Natural killer cell treated with Interleukin-12 subunit alpha and Interleukin-12 subunit beta and Interleukin-15 and Interleukin-18, amount 100 ng/mL, for 72 hours (primary cell): ENCODE measurements at regions not wholly inside any gene's neighbourhood (a gene's known extent, or its start where the extent isn't known, plus 50 kb on each side); places are given as distances from the start of the nearest gene placed in this dataset.
"Not testable (repeated sequence)": the region's sequence is repeated elsewhere in the genome, so short reads cannot be mapped to it uniquely, and the experiment has no call there.

Source experiments
- ATAC-seq, 2 donors: fragments of 150-1000 bp; cut with Tn5 transposase in 1 of 2; sonication (Bioruptor Pico), chemical (Tn5 transposase) in 1 of 2; 2 replicates each; pipeline ENCODE4 v1.10.0; 2021
- DNase-seq: peaks from one replicate; pipeline ENCODE4 v3.0.0; 2022; ENCODE audit warnings: low spot score
- H3K27ac Mint-ChIP-seq, 2 donors: 1 replicate in 1 of 2; 2 replicates in 1 of 2; pipeline ENCODE4 v1.8.0; 2022; ENCODE audit warnings: mixed read lengths in 2 of 2, mild to moderate bottlenecking in 1 of 2, moderate library complexity in 1 of 2
- H3K27me3 Mint-ChIP-seq, 2 donors: 1 replicate in 1 of 2; 2 replicates in 1 of 2; pipeline ENCODE4 v1.8.0; 2022; ENCODE audit warnings: mixed read lengths in 2 of 2
- H3K36me3 Mint-ChIP-seq: one replicate; pipeline ENCODE4 v1.8.0; 2022; ENCODE audit warnings: mixed read lengths
- H3K4me1 Mint-ChIP-seq, 2 donors: 1 replicate in 1 of 2; 2 replicates in 1 of 2; pipeline ENCODE4 v1.8.0; 2022; ENCODE audit warnings: low read depth in 2 of 2, mixed read lengths in 2 of 2, mild to moderate bottlenecking in 1 of 2
- H3K4me3 Mint-ChIP-seq: one replicate; pipeline ENCODE4 v1.8.0; 2022; ENCODE audit warnings: mixed read lengths
- H3K9me3 Mint-ChIP-seq: 2 replicates; pipeline ENCODE4 v1.8.0; 2022; ENCODE audit warnings: mixed read lengths

- Mint-ChIP-seq H3K27ac (no peak overlapping the region), H3K36me3 (no peaks in the 10 kb centered on the region), H3K4me1 (no peaks in the 10 kb centered on the region), H3K27me3 (no peaks in the 10 kb centered on the region), H3K9me3 (peaks cover 11% of the 10 kb centered on the region), H3K4me3 (no peak overlapping the region)
- DNase-seq (no peak), ATAC-seq (no peak)
Measured at GRCh38 chr9:22813529-22813928, 366.9 kb downstream of the DMRTA1 start.

GRCh38 chr9:22815246-22815645, 368.6 kb downstream of the DMRTA1 start:
- H3K9me3 Mint-ChIP-seq, result peaks cover 15% of the 10 kb centered on the region
- no peak overlapping the region for H3K27ac Mint-ChIP-seq
- no peaks in the 10 kb centered on the region for H3K4me1 Mint-ChIP-seq
- DNase-seq (no peak), ATAC-seq (no peak)
- no peak overlapping the region for H3K4me3 Mint-ChIP-seq
- H3K36me3 Mint-ChIP-seq, result no peaks in the 10 kb centered on the region
- no peaks in the 10 kb centered on the region for H3K27me3 Mint-ChIP-seq

GRCh38 chr9:22817181-22817580, 370.6 kb downstream of the DMRTA1 start:
- Mint-ChIP-seq H3K36me3 (no peaks in the 10 kb centered on the region), H3K9me3 (peaks cover 22% of the 10 kb centered on the region), H3K4me1 (no peaks in the 10 kb centered on the region), H3K27me3 (no peaks in the 10 kb centered on the region), H3K4me3 (no peak overlapping the region), H3K27ac (no peak overlapping the region)
- ATAC-seq, result no peak
- no peak for DNase-seq

GRCh38 chr9:22829236-22829635, 382.6 kb downstream of the DMRTA1 start:
- Mint-ChIP-seq H3K36me3 (no peaks in the 10 kb centered on the region), H3K27me3 (no peaks in the 10 kb centered on the region), H3K4me3 (no peak overlapping the region), H3K4me1 (no peaks in the 10 kb centered on the region), H3K9me3 (peaks cover 8% of the 10 kb centered on the region), H3K27ac (no peak overlapping the region)
- ATAC-seq, result no peak
- DNase-seq, result no peak

- ATAC-seq (no peak), DNase-seq (no peak)
- Mint-ChIP-seq H3K9me3 (peaks cover 18% of the 10 kb centered on the region), H3K27ac (no peak overlapping the region), H3K4me3 (no peak overlapping the region), H3K36me3 (no peaks in the 10 kb centered on the region), H3K4me1 (no peaks in the 10 kb centered on the region), H3K27me3 (no peaks in the 10 kb centered on the region)
Measured at GRCh38 chr9:22838266-22838665, 391.6 kb downstream of the DMRTA1 start.

- no peak overlapping the region for H3K4me3 Mint-ChIP-seq
- no peak overlapping the region for H3K27ac Mint-ChIP-seq
- peaks cover 3% of the 10 kb centered on the region for H3K36me3 Mint-ChIP-seq
- DNase-seq (no peak), ATAC-seq (no peak)
- H3K27me3 Mint-ChIP-seq, result no peaks in the 10 kb centered on the region
- no peaks in the 10 kb centered on the region for H3K4me1 Mint-ChIP-seq
- H3K9me3 Mint-ChIP-seq, result peaks cover 20% of the 10 kb centered on the region
Measured at GRCh38 chr9:22840641-22841040, 394.0 kb downstream of the DMRTA1 start.

GRCh38 chr9:22845243-22845642, 398.6 kb downstream of the DMRTA1 start:
- peaks cover 31% of the 10 kb centered on the region for H3K9me3 Mint-ChIP-seq
- H3K27me3 Mint-ChIP-seq, H3K27ac Mint-ChIP-seq, DNase-seq, ATAC-seq, H3K4me1 Mint-ChIP-seq, H3K4me3 Mint-ChIP-seq, H3K36me3 Mint-ChIP-seq: not testable (repeated sequence)

- Mint-ChIP-seq H3K4me1 (no peaks in the 10 kb centered on the region), H3K36me3 (peaks cover 5% of the 10 kb centered on the region), H3K9me3 (peaks cover 41% of the 10 kb centered on the region), H3K4me3 (no peak overlapping the region), H3K27me3 (no peaks in the 10 kb centered on the region), H3K27ac (no peak overlapping the region)
- DNase-seq, result no peak
- ATAC-seq, result no peak
Measured at GRCh38 chr9:22855980-22856379, 409.4 kb downstream of the DMRTA1 start.

- H3K36me3 Mint-ChIP-seq, result peaks cover 5% of the 10 kb centered on the region
- H3K9me3 Mint-ChIP-seq, result peaks cover 34% of the 10 kb centered on the region
- ATAC-seq (no peak), DNase-seq (no peak)
- no peaks in the 10 kb centered on the region for H3K27me3 Mint-ChIP-seq
- H3K27ac Mint-ChIP-seq, result no peak overlapping the region
- H3K4me3 Mint-ChIP-seq, result no peak overlapping the region
- H3K4me1 Mint-ChIP-seq, result no peaks in the 10 kb centered on the region
Measured at GRCh38 chr9:22857316-22857715, 410.7 kb downstream of the DMRTA1 start.

- Mint-ChIP-seq H3K4me3 (no peak overlapping the region), H3K4me1 (no peaks in the 10 kb centered on the region)
- ATAC-seq, result no peak
Measured at GRCh38 chr9:22863106-22863505, 416.5 kb downstream of the DMRTA1 start.

GRCh38 chr9:22863736-22864135, 417.1 kb downstream of the DMRTA1 start:
- ATAC-seq (no peak), DNase-seq (no peak)
- Mint-ChIP-seq H3K9me3 (peaks cover 26% of the 10 kb centered on the region), H3K36me3 (peaks cover 8% of the 10 kb centered on the region), H3K4me1 (no peaks in the 10 kb centered on the region), H3K4me3 (no peak overlapping the region), H3K27ac (no peak overlapping the region), H3K27me3 (no peaks in the 10 kb centered on the region)

More at GRCh38 chr9:22863106-22863505, 416.5 kb downstream of the DMRTA1 start:
- Mint-ChIP-seq H3K36me3 (peaks cover 8% of the 10 kb centered on the region), H3K27me3 (no peaks in the 10 kb centered on the region), H3K27ac (no peak overlapping the region), H3K9me3 (peaks cover 33% of the 10 kb centered on the region)
- DNase-seq, result no peak

- peaks cover 14% of the 10 kb centered on the region for H3K9me3 Mint-ChIP-seq
- H3K4me1 Mint-ChIP-seq, result no peaks in the 10 kb centered on the region
- ATAC-seq (no peak), DNase-seq (no peak)
- H3K36me3 Mint-ChIP-seq, result no peaks in the 10 kb centered on the region
- H3K27ac Mint-ChIP-seq, result no peak overlapping the region
- H3K4me3 Mint-ChIP-seq, result no peak overlapping the region
- H3K27me3 Mint-ChIP-seq, result no peaks in the 10 kb centered on the region
Measured at GRCh38 chr9:22893196-22893843, 446.7 kb downstream of the DMRTA1 start.

GRCh38 chr9:22898591-22898990, 452.0 kb downstream of the DMRTA1 start:
- Mint-ChIP-seq H3K4me1 (no peaks in the 10 kb centered on the region), H3K27ac (no peak overlapping the region), H3K27me3 (no peaks in the 10 kb centered on the region), H3K9me3 (peaks cover 9% of the 10 kb centered on the region), H3K36me3 (no peaks in the 10 kb centered on the region), H3K4me3 (no peak overlapping the region)
- DNase-seq (no peak), ATAC-seq (no peak)

GRCh38 chr9:22911632-22912031, 465.0 kb downstream of the DMRTA1 start:
- peaks cover 16% of the 10 kb centered on the region for H3K9me3 Mint-ChIP-seq
- no peaks in the 10 kb centered on the region for H3K36me3 Mint-ChIP-seq
- H3K27me3 Mint-ChIP-seq, result no peaks in the 10 kb centered on the region
- H3K4me1 Mint-ChIP-seq, result no peaks in the 10 kb centered on the region
- no peak for ATAC-seq
- no peak overlapping the region for H3K4me3 Mint-ChIP-seq
- no peak overlapping the region for H3K27ac Mint-ChIP-seq
- no peak for DNase-seq

- ATAC-seq (no peak), DNase-seq (no peak)
- peaks cover 16% of the 10 kb centered on the region for H3K9me3 Mint-ChIP-seq
- H3K27ac Mint-ChIP-seq, result no peak overlapping the region
- no peaks in the 10 kb centered on the region for H3K27me3 Mint-ChIP-seq
- no peaks in the 10 kb centered on the region for H3K4me1 Mint-ChIP-seq
- H3K4me3 Mint-ChIP-seq, result no peak overlapping the region
- H3K36me3 Mint-ChIP-seq, result no peaks in the 10 kb centered on the region
Measured at GRCh38 chr9:22913026-22913425, 466.4 kb downstream of the DMRTA1 start.
